Memory B cell (primary cell): ENCODE measurements at regions not wholly inside any gene's neighbourhood (a gene's known extent, or its start where the extent isn't known, plus 50 kb on each side); places are given as distances from the start of the nearest gene placed in this dataset.

ENCODE experiments used
- ATAC-seq: fragments of 150-1000 bp; cut with Tn5 transposase; 2 replicates; pipeline ENCODE4 v1.10.0; 2021; ENCODE audit warnings: low read depth, mild to moderate bottlenecking, moderate library complexity
- DNase-seq, 2 donors: peaks; one replicate each; pipeline ENCODE4 v3.0.0; 2022; ENCODE audit warnings: low spot score in 2 of 2
- H3K27ac Mint-ChIP-seq: one replicate; pipeline ENCODE4 v1.8.0; 2022; ENCODE audit warnings: mild to moderate bottlenecking, moderate library complexity, mixed read lengths
- H3K27me3 Mint-ChIP-seq: one replicate; pipeline ENCODE4 v1.8.0; 2022; ENCODE audit warnings: mixed read lengths
- H3K36me3 Mint-ChIP-seq: one replicate; pipeline ENCODE4 v1.8.0; 2022; ENCODE audit warnings: mild to moderate bottlenecking, mixed read lengths
- H3K4me1 Mint-ChIP-seq: one replicate; pipeline ENCODE4 v1.8.0; 2022; ENCODE audit warnings: mixed read lengths
- H3K4me3 Mint-ChIP-seq: one replicate; pipeline ENCODE4 v1.8.0; 2022; ENCODE audit warnings: mild to moderate bottlenecking, moderate library complexity, mixed read lengths
- H3K9me3 Mint-ChIP-seq: one replicate; pipeline ENCODE4 v1.8.0; 2022; ENCODE audit warnings: mixed read lengths

- H3K4me3 Mint-ChIP-seq = no peak overlapping the region
- H3K9me3 Mint-ChIP-seq = no peaks in the 10 kb centered on the region
- DNase-seq (no peak), ATAC-seq (no peak)
- peaks cover 12% of the 10 kb centered on the region for H3K27me3 Mint-ChIP-seq
- H3K4me1 Mint-ChIP-seq = no peaks in the 10 kb centered on the region
- H3K27ac Mint-ChIP-seq = no peak overlapping the region
- no peaks in the 10 kb centered on the region for H3K36me3 Mint-ChIP-seq
These were observed 56.6 kb upstream of the NKX2-2 start for GRCh38 chr20:21570285-21570992.

DNA sequence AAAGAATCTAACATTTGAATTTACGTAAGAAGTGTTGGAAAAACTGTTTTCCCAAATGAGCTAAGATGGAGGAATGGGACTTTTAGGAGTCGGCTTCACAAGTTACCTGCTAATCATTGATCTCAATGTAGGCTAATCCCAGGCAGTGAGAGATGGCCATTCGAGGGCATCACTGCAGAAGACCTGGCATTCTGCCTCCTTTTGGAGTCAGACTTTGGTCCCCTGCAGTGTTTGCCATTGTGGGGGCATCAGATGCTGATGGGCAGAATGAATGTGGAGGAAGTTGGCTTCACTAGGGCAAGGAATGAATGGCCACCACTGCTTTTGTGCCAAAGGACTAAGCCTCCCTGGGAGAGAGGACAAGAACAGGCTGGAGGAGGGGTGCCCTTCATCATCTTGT is 55.7 kb upstream of the NKX2-2 start:
- ATAC-seq = no peak
- Mint-ChIP-seq H3K4me1 (no peaks in the 10 kb centered on the region), H3K27ac (no peak overlapping the region), H3K27me3 (peaks cover 11% of the 10 kb centered on the region), H3K9me3 (no peaks in the 10 kb centered on the region), H3K36me3 (no peaks in the 10 kb centered on the region), H3K4me3 (no peak overlapping the region)
- no peak for DNase-seq

DNA sequence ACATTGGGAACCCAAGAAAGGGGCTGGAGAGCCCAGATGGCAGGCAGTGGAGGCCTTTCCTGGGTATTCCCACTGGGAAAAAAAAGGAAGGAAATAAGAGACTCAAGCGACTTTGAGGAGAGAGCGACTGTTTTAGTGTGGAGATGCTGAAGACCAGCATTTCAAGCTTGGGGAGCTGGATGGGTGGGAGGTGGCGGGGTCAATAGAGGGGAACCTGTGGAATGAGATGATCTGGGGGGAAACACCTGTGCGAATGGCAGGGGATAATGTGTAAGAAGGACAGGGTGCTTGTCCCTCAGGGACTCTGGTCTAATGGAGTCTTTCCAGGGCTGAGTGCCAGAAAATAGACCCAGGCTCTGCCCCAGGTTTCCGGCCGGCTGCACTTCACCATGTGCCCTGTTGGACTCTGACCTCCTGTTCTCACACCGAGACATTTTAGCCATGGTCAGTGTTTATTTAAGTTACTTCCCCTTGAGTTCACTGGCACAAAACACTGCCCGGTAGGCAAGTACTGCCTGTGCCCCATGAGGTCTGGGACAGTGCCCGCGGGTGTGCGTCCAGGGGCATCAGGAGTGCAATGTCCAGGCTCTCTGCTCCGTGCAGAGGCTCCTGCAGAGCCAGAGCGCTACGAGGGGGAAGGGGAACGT is 50.4 kb upstream of the NKX2-2 start:
- DNase-seq (no peak), ATAC-seq (no peak)
- Mint-ChIP-seq H3K27ac (no peak overlapping the region), H3K27me3 (peaks cover 13% of the 10 kb centered on the region), H3K9me3 (peaks cover 6% of the 10 kb centered on the region), H3K4me3 (no peak overlapping the region), H3K4me1 (peaks cover 2% of the 10 kb centered on the region), H3K36me3 (peaks cover 2% of the 10 kb centered on the region)
